MM.1S (cell line): ENCODE measurements at regions not wholly inside any gene's neighbourhood (a gene's known extent, or its start where the extent isn't known, plus 50 kb on each side); places are given as distances from the start of the nearest gene placed in this dataset.

ENCODE experiments used
- DNase-seq: peaks from one replicate; pipeline ENCODE4 v3.0.0-alpha.2; 2015
- H2AFZ ChIP-seq: fragments of 300-600 bp; sonication (generic); 2 replicates; pipeline ENCODE4 v1.6.0; 2016; ENCODE audit warnings: antibody characterized with exemption, low read length
- H3F3A ChIP-seq: fragments of 300-600 bp; sonication (generic); 2 replicates; pipeline ENCODE4 v1.6.1; 2016; ENCODE audit warnings: mild to moderate bottlenecking, antibody characterized with exemption, low read length, moderate library complexity, mixed read lengths; ENCODE audit not compliant: insufficient read depth
- H3K27ac ChIP-seq: fragments of 300-600 bp; sonication (generic); 2 replicates; pipeline ENCODE4 v1.5.1; 2016; ENCODE audit warnings: mild to moderate bottlenecking, low read length
- H3K27me3 ChIP-seq: fragments of 300-600 bp; sonication (generic); replicated peaks from 2 replicates; pipeline ENCODE4 v1.6.0; 2016; ENCODE audit warnings: low read length; ENCODE audit not compliant: insufficient read depth
- H3K36me3 ChIP-seq: fragments of 300-600 bp; sonication (generic); replicated peaks from 2 replicates; pipeline ENCODE4 v1.6.1; 2016; ENCODE audit warnings: mild to moderate bottlenecking, low read length, mixed read lengths; ENCODE audit not compliant: insufficient read depth
- H3K4me1 ChIP-seq: fragments of 300-600 bp; sonication (generic); 2 replicates; pipeline ENCODE4 v1.6.1; 2016; ENCODE audit warnings: low read length, mixed read lengths
- H3K4me2 ChIP-seq: fragments of 300-600 bp; sonication (generic); 2 replicates; pipeline ENCODE4 v1.6.0; 2016; ENCODE audit warnings: low read depth, low read length
- H3K4me3 ChIP-seq: fragments of 300-600 bp; sonication (generic); 2 replicates; pipeline ENCODE4 v1.5.1; 2016; ENCODE audit warnings: low read length, mixed read lengths
- H3K79me2 ChIP-seq: fragments of 300-600 bp; sonication (generic); 2 replicates; pipeline ENCODE4 v1.6.1; 2016; ENCODE audit warnings: mixed run types, low read length, mixed read lengths
- H3K9ac ChIP-seq: fragments of 300-600 bp; sonication (generic); 2 replicates; pipeline ENCODE4 v1.6.1; 2016; ENCODE audit warnings: low read length, mixed read lengths
- H3K9me2 ChIP-seq: fragments of 300-600 bp; sonication (generic); replicated peaks from 2 replicates; pipeline ENCODE4 v1.6.1; 2016; ENCODE audit warnings: mild to moderate bottlenecking, low read length, mixed read lengths; ENCODE audit not compliant: insufficient read depth
- H3K9me3 ChIP-seq: fragments of 300-600 bp; sonication (generic); replicated peaks from 2 replicates; pipeline ENCODE4 v1.6.1; 2016; ENCODE audit warnings: mild to moderate bottlenecking, low read length, mixed read lengths; ENCODE audit not compliant: insufficient read depth
- H4K20me1 ChIP-seq: fragments of 300-600 bp; sonication (generic); 2 replicates; pipeline ENCODE4 v1.6.1; 2016; ENCODE audit warnings: mild to moderate bottlenecking, low read length, moderate library complexity, mixed read lengths; ENCODE audit not compliant: insufficient read depth
- EZH2 ChIP-seq: fragments of 300-600 bp; sonication (generic); optimal IDR thresholded peaks from 2 replicates; pipeline ENCODE3; 2017; ENCODE audit warnings: low read depth, mild to moderate bottlenecking, antibody characterized with exemption, low read length, mixed read lengths
- EZH2phosphoT487 ChIP-seq: fragments of 300-600 bp; sonication (generic); IDR thresholded peaks from 2 replicates; pipeline ENCODE4 v1.6.1; 2018; ENCODE audit warnings: antibody characterized with exemption, low read length
- TF ChIP-seq, protein P1 (sequence below): fragments of 300-600 bp; sonication (generic); IDR thresholded peaks from 2 replicates; pipeline ENCODE4 v1.5.1; 2016; ENCODE audit warnings: antibody characterized with exemption, low read length, mixed read lengths

DNA sequence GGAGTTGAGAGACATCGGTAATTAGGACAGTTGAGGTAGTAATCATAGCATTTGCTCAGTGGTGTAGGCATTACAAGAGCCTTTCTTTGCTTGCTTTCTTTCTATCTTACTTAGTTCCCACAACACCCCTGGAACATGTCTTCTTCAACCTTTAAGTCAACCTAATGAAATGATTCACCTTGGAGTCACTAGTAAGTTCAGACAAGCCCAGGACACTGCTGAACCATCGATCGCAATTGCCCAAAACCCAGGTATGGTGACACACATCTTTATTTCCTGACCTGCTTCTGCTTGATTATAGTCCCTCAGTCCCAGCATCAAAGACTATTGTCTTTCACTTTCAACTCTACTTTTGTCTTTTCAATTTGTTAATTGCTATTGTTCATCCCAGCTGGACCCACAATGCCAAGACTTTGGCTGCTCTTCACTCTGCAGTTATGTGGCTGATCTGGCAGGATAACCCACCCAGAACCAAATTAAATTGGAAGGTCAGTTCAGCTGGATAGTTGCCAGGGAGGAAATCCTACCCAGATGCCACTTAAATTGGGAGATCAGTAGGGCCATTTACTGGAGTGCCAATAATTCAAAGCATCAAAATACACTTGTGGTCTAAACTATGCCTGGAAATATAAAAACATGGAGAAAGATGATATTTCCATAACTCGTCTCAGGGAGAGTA lies 272.9 kb downstream of the RWDD3 start:
- no peak overlapping the region for H3K4me3 ChIP-seq
- no peaks in the 10 kb centered on the region for H3K36me3 ChIP-seq
- H3K79me2 ChIP-seq: no peaks in the 10 kb centered on the region
- no peaks in the 10 kb centered on the region for H3K4me1 ChIP-seq
- no peak overlapping the region for H3K9ac ChIP-seq
- H4K20me1 ChIP-seq: no peaks in the 10 kb centered on the region
- no peaks in the 10 kb centered on the region for H3K27me3 ChIP-seq
- no peak overlapping the region for H3K27ac ChIP-seq
- no peaks in the 10 kb centered on the region for H3F3A ChIP-seq
- no peak overlapping the region for H3K4me2 ChIP-seq
- H3K9me3 ChIP-seq: no peaks in the 10 kb centered on the region
- no peaks in the 10 kb centered on the region for H3K9me2 ChIP-seq
- no peak overlapping the region for H2AFZ ChIP-seq
- TF ChIP-seq, protein P1, sequence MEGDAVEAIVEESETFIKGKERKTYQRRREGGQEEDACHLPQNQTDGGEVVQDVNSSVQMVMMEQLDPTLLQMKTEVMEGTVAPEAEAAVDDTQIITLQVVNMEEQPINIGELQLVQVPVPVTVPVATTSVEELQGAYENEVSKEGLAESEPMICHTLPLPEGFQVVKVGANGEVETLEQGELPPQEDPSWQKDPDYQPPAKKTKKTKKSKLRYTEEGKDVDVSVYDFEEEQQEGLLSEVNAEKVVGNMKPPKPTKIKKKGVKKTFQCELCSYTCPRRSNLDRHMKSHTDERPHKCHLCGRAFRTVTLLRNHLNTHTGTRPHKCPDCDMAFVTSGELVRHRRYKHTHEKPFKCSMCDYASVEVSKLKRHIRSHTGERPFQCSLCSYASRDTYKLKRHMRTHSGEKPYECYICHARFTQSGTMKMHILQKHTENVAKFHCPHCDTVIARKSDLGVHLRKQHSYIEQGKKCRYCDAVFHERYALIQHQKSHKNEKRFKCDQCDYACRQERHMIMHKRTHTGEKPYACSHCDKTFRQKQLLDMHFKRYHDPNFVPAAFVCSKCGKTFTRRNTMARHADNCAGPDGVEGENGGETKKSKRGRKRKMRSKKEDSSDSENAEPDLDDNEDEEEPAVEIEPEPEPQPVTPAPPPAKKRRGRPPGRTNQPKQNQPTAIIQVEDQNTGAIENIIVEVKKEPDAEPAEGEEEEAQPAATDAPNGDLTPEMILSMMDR: no peak
- no peak for TF ChIP-seq EZH2
- TF ChIP-seq EZH2phosphoT487: no peak
- no peak for DNase-seq

DNA sequence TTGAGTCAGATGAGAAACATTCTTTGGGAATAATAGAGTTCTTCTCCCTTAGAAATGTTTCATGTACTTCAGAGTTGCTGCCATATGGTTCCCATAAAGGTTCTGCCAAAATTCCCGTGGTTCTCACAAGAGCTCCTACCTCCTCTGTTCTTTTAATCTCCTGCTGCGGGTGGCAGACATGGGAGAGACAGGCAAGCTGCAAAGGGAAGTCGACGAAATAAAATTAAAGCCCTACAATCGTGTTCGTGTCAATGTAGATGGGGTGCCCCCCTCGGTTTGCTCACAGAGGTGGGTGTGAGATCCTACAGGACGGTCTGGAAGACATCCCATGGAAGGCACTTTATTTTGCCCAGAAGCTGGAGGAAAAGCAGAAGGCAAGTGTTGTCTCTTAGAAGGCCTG lies 276.0 kb downstream of the RWDD3 start:
- Histone ChIP-seq H3K27me3 (no peaks in the 10 kb centered on the region), H3K79me2 (no peaks in the 10 kb centered on the region), H3K4me3 (no peak overlapping the region), H3K27ac (no peak overlapping the region), H3F3A (no peaks in the 10 kb centered on the region), H3K9ac (no peak overlapping the region), H3K4me1 (no peaks in the 10 kb centered on the region), H4K20me1 (no peaks in the 10 kb centered on the region), H3K9me2 (no peaks in the 10 kb centered on the region), H2AFZ (no peak overlapping the region), H3K9me3 (no peaks in the 10 kb centered on the region), H3K36me3 (no peaks in the 10 kb centered on the region), H3K4me2 (no peak overlapping the region)
- no peak for DNase-seq
- no peak for TF ChIP-seq EZH2phosphoT487
- no peak for TF ChIP-seq EZH2
- TF ChIP-seq, protein P1: no peak

DNA sequence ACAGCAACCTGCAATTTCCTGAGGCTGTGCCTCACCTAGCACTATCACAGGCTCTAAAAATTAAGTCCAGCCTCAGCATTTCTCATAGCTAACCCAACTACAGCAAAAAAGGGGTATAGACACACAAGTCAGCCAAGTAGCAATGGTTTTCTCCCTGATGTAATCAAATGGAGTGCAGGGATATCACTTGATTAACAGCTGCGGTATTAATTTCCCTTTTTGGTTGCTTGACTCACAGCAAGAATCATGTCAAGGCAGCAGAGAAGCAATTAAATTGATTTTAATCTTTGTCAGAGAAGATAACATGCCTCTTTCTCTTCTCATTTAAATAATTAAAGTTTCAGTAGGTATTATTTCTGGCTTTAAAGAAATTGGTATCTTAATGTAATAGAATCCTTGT lies 278.9 kb downstream of the RWDD3 start:
- Histone ChIP-seq H4K20me1 (no peaks in the 10 kb centered on the region), H3K4me3 (no peak overlapping the region)
- no peak for DNase-seq

More for the DNA sequence above, 278.9 kb downstream of the RWDD3 start:
- no peaks in the 10 kb centered on the region for H3K79me2 ChIP-seq
- no peaks in the 10 kb centered on the region for H3K9me2 ChIP-seq
- no peak overlapping the region for H3K9ac ChIP-seq
- no peak overlapping the region for H3K27ac ChIP-seq
- no peak overlapping the region for H3K4me2 ChIP-seq
- no peak overlapping the region for H2AFZ ChIP-seq
- no peaks in the 10 kb centered on the region for H3K27me3 ChIP-seq
- TF ChIP-seq EZH2 (no peak), EZH2phosphoT487 (no peak)
- TF ChIP-seq, protein P1: no peak
- H3K9me3 ChIP-seq: no peaks in the 10 kb centered on the region
- H3K36me3 ChIP-seq: no peaks in the 10 kb centered on the region
- no peaks in the 10 kb centered on the region for H3F3A ChIP-seq
- no peaks in the 10 kb centered on the region for H3K4me1 ChIP-seq
